CD4-positive, alpha-beta T cell treated with Interleukin-21 for 1 hour (primary cell): ENCODE measurements at regions not wholly inside any gene's neighbourhood (a gene's known extent, or its start where the extent isn't known, plus 50 kb on each side); places are given as distances from the start of the nearest gene placed in this dataset.

Source experiments
- DNase-seq: peaks from one replicate; pipeline ENCODE4 v3.0.0-alpha.2; 2020

GRCh38 chr4:85407546-85407945 lies 67.4 kb upstream of the ARHGAP24 start:
- no peak for DNase-seq

GRCh38 chr4:85408301-85408700 lies 66.6 kb upstream of the ARHGAP24 start:
- no peak for DNase-seq

GRCh38 chr4:85409251-85409650 lies 65.7 kb upstream of the ARHGAP24 start:
- DNase-seq, result no peak

DNA sequence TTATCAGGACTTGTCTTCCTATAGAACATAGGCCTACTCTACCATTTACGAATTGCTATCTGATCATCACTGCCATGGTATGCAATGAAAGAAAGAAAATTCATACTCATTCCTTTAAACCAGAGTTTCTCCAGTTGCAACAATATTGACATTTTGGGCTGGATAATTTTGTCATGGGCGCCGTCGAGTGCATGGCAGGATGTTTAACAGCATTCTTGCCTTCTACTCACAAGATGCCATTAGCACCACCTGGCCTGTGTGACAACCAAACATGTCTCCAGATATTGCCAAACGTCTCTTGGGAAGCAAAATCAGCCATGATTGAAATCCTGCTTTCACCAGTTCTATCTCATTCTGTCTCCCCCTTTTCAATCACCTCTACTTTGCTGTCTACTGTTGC lies 63.6 kb upstream of the ARHGAP24 start:
- DNase-seq, result no peak

DNA sequence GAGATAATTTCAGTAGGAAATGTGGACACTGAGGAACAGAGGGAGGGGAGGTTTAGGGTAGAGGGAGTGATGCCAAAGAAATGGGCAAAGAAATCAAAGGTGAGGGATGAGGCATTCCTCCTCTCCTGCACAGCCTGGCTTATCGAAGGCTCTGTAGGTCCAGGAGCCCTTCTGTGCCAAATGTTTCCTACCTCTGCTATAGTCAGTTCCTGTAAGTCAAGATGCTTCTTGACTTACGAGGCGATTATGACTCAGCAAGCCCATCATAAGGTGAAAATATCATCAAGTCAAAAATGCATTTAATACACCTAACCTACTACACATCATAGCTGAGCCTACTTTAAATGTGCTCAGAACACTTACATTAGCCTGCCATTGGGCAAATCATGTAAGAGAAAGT lies 60.0 kb upstream of the ARHGAP24 start:
- no peak for DNase-seq

GRCh38 chr4:85416094-85416493 lies 58.9 kb upstream of the ARHGAP24 start:
- no peak for DNase-seq

GRCh38 chr4:85419103-85419502 lies 55.8 kb upstream of the ARHGAP24 start:
- DNase-seq, result no peak

GRCh38 chr4:85420831-85421230 lies 54.1 kb upstream of the ARHGAP24 start:
- DNase-seq, result no peak

DNA sequence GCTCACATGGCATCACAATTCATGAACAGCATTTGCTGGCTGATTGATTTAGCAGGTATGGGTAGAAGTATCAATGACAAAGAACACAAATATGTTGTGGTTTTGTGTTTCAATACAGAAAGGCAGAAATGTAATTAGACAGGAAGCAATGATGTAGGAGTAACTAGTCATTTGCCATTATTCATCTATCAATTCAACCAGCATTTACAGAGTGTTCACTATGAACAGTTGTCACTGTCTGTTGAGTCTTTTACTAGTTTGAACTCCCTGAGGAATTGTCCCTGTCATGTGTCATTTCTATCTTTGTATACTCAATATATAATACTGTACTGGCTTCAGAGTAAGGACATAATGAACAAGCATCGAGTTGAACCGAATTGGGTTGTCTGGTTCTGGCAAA lies 51.5 kb upstream of the ARHGAP24 start:
- DNase-seq, result no peak
